ENCODE measurements at regions not wholly inside any gene's neighbourhood (a gene's known extent, or its start where the extent isn't known, plus 50 kb on each side); places are given as distances from the start of the nearest gene placed in this dataset.
"Not testable (repeated sequence)": the region's sequence is repeated elsewhere in the genome, so short reads cannot be mapped to it uniquely, and the experiment has no call there.

DNA sequence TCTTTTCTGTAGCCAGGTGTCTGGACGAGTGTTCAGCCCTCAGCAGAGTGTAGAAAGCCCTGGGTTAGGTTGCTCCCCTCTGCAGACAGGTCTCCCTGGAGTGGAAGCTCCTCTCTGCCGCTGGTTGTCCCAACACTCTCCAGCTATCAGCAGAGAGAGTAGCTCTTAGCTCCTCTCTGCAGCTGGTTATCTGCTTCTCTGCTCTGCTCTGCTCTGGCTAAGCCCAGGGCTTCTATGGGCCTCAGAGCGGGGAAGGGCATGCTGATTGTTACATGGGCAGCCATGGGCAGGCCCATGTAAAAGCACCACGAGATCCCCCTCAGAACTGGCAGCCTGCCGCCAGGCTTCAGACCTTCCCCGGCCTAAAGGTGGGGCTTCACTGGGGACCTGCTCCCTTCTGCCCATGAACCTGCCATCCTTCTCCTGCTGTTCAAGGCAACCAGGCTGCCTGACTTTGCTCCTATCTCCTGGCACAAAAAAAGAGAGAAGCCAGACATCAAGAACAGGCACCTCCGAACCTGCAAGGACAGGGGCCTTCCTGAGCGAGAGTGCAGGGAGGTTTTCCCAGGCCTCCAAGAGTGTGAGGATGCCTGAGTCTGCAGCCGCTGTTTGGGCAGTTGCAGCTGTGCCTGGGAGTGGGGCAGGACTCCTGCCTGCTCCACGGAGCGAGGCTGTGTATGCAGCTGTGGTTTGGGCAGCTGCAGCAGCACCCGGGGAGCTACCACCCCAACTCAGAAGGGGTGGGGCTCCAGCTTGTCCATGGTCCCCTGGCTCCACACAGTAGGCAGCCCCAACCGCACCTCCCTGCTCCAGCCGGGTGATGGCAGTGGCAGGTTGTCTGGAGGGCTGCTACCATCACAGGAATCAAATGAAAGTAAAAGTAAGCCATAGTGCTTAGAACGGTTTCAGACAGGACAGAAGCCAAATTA, 973.7 kb downstream of the LTN1 start:
- no peak for DNase-seq
- peak in 1 of 2 donors; percentile 45 for ATAC-seq
- intact Hi-C loops (cut with DNase I) = no loop called here

DNA sequence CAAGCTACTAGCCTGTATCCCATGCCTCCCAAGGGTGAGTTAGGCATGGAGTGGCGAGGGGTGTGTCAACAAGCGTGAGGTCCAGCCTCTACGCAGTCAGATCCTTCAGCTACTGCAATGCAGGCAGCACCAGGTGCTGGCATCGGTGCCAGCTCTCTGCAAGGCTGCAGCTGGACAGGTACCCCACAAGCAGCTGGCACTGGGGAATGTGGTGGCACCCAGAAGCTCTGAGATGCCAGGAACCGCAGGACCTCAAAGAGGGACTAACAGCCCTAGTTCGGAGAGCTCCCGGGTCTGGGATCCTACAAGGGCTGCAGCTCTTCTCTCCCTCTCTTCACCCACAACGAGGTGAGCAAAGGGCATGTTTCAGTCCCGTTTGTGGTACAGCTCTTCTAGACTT, 974.5 kb downstream of the LTN1 start:
- ATAC-seq (peak in 1 of 2 donors; percentile 17), DNase-seq (no peak)
- intact Hi-C loops (cut with DNase I) = no loop called here

DNA sequence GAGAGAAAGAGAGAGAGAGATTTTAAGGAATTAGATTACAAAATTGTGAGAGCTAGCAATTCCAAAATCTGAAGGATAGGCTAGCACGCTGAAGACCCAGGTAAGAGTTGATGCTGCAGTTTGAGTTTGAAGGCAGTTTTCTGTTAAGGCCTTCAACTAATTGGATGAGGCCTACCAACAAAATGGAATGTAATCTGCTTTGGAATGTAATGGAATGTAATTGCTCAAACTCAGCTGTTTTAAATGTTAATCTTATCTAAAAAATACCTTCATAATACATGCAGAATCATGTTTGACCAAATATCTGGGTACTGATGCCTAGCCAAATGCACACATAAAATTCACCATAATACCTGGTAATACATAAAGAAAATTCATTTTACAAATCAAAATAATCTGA, 976.1 kb downstream of the LTN1 start:
- peak in 1 of 2 donors; percentile 19 for ATAC-seq
- intact Hi-C loops (cut with DNase I) = no loop called here
- DNase-seq = no peak

DNA sequence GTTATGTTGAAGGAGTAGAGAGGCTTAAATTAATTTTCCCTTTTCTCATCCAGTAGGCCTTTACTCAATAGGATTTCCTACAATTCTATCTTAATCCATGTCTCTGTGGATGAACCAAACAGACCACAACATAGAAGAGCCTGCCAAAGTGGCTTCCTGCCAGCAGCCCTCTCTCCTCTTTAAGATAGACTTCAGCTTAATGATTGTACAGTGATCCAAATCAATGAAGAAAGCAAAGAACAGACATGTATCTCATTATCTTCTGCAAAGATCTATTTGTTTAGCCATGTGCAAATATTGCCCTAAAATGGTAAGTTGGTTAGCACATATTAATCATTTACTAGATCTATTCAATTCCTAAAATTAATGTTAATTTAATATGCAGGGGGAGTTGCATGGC, 979.6 kb downstream of the LTN1 start:
- ATAC-seq; DNase-seq; intact Hi-C loops (cut with DNase I): not testable (repeated sequence)

DNA sequence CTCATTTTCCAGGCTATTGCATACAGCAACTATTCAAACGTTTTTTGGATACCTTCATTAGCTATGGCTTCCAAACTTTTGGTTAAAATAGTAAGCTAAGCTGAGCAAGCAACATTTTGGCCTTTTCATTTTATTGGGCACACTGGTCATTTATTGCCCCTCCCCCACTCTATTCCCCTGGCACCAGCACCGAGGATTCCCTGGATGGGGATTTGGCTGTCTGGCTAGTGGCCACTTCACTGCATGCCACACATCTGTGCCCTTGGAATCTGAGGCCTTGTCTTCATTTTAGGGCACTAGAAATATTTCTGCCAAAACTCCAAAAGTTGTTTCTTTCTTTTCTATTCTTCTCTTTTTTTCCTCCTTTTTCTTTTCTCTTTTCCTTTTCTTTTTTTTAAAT, 980.7 kb downstream of the LTN1 start:
- intact Hi-C loops (cut with DNase I); ATAC-seq; DNase-seq: not testable (repeated sequence)

DNA sequence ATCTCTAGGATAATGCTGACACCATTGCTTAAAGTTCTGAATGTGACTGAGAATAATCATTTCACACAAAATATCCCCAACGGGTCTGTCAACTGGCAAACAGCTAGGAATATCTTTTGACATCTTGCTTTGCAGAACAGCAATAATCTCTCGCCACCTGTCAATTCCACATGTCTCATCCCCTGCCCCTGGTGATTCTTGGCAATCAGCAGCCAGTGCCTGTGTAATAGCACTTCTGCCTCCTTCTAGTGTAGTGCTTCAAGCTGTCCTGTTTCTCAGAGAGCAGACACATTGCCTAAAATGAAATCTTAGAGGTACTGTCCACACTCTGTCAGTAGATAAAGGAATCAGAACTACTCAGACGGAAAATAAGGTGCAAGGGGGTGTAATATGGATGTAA, 984.4 kb downstream of the LTN1 start:
- DNase-seq; intact Hi-C loops (cut with DNase I): not testable (repeated sequence)
- peak in 1 of 2 donors; percentile 30 for ATAC-seq

DNA sequence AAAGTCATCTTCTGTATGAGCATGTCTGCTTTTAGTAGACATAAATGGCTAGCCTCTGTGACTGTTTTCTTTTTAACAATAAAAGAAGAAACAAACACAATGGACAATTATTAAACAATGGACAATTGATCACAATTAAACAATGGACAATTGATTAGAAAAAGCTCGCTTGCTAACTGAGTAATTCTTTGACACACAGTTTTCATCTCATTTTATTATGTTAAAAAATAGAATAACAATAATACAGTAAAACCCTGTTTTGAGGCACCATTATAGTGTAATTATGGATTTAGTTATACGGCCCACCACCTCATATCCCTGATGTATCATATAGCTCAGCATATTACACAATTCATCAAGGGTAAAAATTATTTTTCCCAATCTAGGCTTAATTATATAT, 989.0 kb downstream of the LTN1 start:
- ATAC-seq; intact Hi-C loops (cut with DNase I); DNase-seq: not testable (repeated sequence)

DNA sequence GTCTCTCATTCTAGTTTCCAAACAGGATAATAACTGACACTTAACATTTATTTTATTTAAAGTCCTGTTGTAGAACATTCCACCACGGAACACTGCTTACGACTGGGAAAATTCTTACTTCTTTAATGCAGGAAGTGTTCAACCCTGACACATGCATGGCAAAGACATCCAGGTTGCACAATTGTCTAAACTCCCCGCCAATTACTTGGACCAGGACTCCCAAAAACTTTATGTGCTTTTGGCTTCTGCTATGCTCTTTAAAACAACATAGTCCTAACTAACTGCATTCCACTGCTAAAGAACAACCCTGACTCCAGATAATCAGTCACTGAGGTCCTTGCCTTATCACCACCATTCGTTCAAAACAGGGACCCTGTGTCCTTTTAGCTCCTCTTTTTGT, 995.8 kb downstream of the LTN1 start:
- peak in 1 of 2 donors; percentile 48 for ATAC-seq
- intact Hi-C loops (cut with DNase I); DNase-seq: not testable (repeated sequence)

DNA sequence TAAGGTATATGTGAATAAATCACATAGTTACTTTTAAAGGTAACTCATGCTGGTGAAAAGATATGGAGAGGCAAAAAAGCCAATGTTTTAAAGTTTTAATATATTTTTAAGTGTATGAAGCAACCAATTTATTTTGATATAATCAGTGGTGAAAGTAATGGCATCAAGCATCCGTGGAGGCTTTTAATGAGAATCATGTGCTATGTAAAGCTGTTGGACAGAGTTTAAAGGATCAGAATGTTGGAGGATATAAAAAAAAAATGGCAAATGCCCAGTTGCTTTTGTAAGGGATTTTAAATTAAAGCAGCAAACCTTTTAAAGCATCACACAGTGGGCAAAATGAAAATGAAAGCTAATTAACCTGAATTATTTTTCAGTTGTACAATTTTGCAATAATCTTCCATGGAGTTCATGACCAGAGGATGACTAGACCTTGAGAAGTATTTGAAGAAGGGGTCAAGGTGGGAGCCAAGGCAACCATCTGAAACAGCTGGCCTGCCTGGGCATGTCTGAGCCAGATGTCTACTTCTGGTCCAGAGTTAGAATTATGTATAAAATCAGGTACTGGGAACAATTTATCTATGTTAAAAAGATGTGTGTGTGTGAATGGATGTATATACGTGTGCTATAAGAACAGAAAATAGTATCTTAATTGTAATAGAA, 1007.9 kb downstream of the LTN1 start:
- intact Hi-C loops (cut with DNase I); ATAC-seq; DNase-seq: not testable (repeated sequence)

DNA sequence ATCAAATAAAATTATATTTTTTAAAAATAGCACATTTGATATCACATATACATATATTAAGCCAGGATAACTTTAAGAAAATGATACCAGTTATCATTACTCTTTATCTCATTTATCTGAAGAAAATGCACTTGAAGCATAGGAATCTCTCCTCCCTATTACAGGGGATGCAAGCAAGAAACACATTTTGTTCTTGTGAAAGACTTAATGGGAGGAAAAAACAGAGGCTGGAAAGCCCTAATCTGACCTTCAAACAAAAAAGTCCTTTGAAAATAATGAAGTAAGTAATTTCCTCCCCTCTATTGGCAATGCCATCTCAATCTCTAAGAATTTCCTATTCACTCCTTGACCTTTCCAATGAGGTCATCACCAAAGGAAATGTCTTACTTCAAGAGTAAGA, 1012.6 kb upstream of the ADAMTS5 start:
- intact Hi-C loops (cut with DNase I); ATAC-seq; DNase-seq: not testable (repeated sequence)

DNA sequence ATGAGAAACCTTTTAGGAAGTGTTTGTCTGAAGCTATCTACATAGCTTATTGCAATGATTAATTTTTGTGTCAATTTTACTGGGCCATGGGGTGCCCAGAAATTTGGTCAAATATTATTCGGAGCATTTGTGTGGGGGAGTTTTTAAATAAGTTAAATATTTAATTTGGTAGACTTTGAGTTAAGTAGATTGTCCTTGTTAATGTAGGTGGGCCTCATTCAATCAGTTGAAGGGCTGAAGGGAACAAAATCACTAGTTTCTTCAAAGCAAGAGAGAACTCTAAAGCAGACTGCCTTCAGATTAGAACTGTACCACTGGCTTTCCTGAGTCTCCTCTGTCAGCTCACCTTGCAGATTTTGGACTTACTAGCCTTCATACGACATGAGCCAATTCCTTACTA, 1008.6 kb upstream of the ADAMTS5 start:
- ATAC-seq (no peak), DNase-seq (no peak)
- intact Hi-C loops (cut with DNase I) = no loop called here

DNA sequence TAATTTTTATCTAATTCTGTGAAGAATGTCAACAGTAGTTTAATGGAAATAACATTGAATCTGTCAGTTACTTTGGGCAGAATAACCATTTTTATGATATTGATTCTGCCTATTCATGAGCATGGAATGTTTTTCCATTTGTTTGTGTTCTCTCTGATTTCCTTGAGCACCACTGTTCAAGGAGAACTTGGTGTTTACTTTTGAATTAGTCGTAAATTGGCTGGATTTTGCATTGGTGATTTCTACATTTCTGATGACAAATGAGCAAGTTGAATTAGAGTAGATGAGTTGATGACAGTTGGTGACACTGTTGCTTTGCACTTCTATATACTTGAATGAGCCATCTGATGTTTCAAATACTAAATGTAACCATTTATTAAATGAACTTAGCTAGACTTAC, 1007.3 kb upstream of the ADAMTS5 start:
- ATAC-seq; intact Hi-C loops (cut with DNase I); DNase-seq: not testable (repeated sequence)

DNA sequence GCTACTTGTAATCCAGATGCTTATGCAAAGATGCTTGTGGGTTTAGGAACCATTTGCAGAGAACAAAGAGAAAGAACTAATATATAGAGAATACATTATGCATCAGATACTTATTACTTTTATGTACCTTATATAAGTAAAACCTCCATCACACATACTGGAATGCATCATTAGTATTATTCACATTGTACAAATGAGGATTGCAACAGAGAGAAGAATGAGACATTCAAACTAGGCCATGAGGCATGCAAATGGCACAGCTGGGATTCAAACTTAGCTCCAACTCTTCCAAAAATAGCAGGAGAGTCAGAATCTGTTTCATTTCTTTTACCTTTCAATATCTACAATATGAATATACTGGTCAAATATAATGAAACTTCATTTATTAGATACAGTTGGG, 1001.4 kb upstream of the ADAMTS5 start:
- ATAC-seq; DNase-seq; intact Hi-C loops (cut with DNase I): not testable (repeated sequence)

DNA sequence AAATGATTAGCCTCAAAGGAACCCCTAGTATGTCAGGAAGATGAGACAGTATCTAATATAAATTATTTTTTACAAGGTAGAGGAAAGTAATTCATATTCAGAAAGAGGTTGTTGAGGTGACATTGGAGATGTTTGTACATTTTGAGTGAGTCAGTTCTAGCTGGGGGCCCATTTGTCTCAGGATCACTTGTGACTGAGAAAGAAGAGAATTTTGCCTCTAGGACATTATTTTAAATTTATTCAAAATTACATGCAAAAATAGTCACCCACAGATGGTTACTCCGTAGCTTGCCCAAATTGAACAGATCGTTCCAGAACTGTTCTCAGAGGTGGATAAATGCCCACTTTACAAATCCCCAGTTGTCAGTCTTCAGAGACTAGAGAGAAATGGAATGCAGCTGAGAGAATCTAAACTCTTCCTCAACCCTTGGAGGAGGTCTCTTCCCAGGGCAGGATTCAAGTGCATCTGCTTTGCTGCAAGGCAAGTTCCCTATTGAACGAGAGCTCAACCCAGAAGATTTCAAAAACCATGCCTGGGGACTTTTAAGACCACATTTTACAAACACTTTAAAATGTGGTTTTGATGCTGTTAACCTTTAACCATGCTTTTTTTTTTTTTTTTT, 987.8 kb upstream of the ADAMTS5 start:
- DNase-seq = no peak
- intact Hi-C loops (cut with DNase I) = no loop called here
- no peak for ATAC-seq

DNA sequence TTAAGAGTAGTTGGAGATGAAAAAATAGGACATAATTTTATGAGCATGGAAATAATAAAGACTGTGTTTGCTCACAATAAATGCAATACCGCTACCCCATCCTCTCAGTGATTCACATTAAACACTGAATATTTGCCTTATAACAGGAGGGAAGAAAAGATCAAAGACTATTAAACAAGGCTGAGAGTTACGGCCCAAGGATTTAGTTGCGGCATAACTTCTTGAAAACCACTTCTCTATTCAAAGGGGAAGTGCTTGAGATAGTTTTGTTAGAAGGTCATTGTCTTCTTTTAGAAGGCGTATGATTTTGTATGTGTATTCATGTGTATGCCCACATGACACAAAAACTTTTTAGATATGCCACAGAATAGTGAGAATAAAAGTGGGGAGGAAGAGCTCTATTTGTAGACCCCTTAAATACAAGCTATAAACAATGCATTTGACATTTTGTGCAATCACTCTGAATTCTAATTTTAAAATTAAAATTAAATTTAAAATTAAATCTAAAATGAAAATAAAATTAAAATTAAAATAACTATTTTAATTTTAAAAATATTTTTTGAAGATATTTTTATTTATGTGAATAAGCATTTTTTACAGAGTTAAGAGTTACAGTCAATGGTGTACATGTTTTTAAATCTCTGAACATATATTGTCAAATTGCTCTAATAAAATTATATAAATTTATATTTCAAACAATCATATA, 986.6 kb upstream of the ADAMTS5 start:
- DNase-seq (no peak), ATAC-seq (no peak)
- intact Hi-C loops (cut with DNase I) = no loop called here

DNA sequence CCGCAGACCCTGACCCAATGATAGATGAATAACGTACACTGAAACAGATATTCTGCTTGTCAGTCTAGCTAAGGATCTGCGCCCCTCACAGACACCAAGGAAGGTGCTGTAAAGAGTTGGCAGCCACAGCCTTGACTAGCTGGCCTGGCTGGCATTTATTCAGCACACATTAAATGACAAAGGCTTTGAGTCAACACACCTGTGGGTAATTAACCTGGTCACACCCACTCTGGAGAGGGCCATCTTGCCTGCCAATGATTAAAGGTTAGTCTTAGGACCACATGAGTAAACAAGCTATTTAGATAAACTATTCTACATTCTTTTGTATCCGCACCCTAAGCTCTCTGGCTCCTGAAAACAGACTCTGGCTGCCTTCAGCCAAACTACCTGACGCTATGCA, 982.2 kb upstream of the ADAMTS5 start:
- intact Hi-C loops (cut with DNase I); ATAC-seq; DNase-seq: not testable (repeated sequence)

DNA sequence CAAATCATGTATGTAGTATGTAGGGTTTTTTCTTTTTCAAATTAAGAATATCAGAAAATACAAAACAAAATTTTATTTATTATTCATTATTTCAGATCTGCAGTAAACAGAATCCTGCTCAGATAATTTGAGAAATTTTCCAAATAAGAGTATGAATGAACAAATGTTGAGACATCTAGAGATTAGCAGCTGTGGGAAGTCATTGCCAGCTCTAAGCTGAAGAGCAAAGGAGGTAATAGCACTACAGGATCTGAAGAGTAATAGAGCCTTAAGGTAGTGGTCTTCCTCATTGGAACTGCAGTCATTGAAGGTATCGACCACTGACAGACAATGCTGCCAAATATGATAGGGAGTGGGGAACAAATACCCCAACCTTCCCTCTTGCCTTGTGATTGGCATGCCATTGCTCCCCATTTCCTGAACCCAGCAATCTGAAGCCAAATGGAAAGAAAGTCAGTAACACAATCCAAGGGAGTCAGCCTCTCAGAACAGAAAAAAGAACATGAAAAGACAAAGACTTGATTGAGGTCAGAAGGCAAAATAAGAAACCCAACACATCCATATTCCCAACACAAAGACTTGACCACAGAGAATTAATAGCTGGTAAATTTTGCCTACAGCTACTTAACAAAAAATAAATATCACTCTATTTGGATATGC, 963.4 kb upstream of the ADAMTS5 start:
- peak in 1 of 2 donors; percentile 49 for ATAC-seq

DNA sequence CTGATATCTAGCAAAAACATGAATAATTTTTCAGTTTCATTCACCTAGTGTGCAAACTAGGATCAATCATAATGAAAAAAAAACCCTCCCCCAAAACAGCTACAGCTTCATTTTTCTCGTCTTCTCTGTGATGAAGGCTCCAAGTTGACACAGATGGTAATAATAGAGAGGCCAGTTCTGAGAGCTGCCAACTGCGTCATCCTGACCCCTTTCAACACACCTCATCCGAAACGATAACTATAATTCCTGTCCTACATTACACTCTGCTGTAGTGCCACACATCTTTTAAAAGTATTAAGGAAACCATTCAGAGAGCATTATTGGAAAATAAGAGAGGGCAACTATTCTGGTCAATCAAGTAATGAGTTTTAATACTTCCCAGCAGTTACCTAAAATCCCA, 962.3 kb upstream of the ADAMTS5 start:
- peak; percentile 59 to 86 for ATAC-seq
- intact Hi-C loops (cut with DNase I) = not testable (repeated sequence)

More for the DNA sequence above, 963.4 kb upstream of the ADAMTS5 start:
- intact Hi-C loops (cut with DNase I); DNase-seq: not testable (repeated sequence)

More for the DNA sequence above, 962.3 kb upstream of the ADAMTS5 start:
- peak; percentile 22 for DNase-seq

Measured in left cardiac atrium (tissue), 4 donors.